Stimulated activated naive CD4-positive, alpha-beta T cell (primary cell): ENCODE measurements at regions not wholly inside any gene's neighbourhood (a gene's known extent, or its start where the extent isn't known, plus 50 kb on each side); places are given as distances from the start of the nearest gene placed in this dataset.

Source experiments
- DNase-seq, 6 experiments: peaks; one replicate each; lab custom pipeline; 2025; lab: John Stamatoyannopoulos, UW

GRCh38 chr2:57828221-57828620, 218.4 kb upstream of the VRK2 start:
- no peak for DNase-seq

- no peak for DNase-seq
Measured at GRCh38 chr2:57834666-57835065, 211.9 kb upstream of the VRK2 start.

GRCh38 chr2:57842531-57842930, 204.1 kb upstream of the VRK2 start:
- no peak for DNase-seq

- no peak for DNase-seq
Measured at GRCh38 chr2:57843158-57843557, 203.4 kb upstream of the VRK2 start.

GRCh38 chr2:57848723-57849122, 197.9 kb upstream of the VRK2 start:
- DNase-seq = no peak

- DNase-seq = no peak
Measured at GRCh38 chr2:57849843-57850242, 196.8 kb upstream of the VRK2 start.

GRCh38 chr2:57850415-57851130, 196.0 kb upstream of the VRK2 start:
- DNase-seq = no peak

- DNase-seq = no peak
Measured at GRCh38 chr2:57855212-57855611, 191.4 kb upstream of the VRK2 start.

GRCh38 chr2:57859755-57860154, 186.9 kb upstream of the VRK2 start:
- no peak for DNase-seq

- DNase-seq = no peak
Measured at GRCh38 chr2:57862153-57862552, 184.5 kb upstream of the VRK2 start.

- DNase-seq = no peak
Measured at GRCh38 chr2:57862727-57863126, 183.9 kb upstream of the VRK2 start.

GRCh38 chr2:57864926-57865325, 181.7 kb upstream of the VRK2 start:
- DNase-seq = no peak

- no peak for DNase-seq
Measured at GRCh38 chr2:57867730-57868129, 178.9 kb upstream of the VRK2 start.

GRCh38 chr2:57868619-57869139, 177.9 kb upstream of the VRK2 start:
- no peak for DNase-seq

- DNase-seq = no peak
Measured at GRCh38 chr2:57869758-57870344, 176.8 kb upstream of the VRK2 start.

- DNase-seq = no peak
Measured at GRCh38 chr2:57876313-57876712, 170.3 kb upstream of the VRK2 start.

GRCh38 chr2:57877811-57878170, 168.8 kb upstream of the VRK2 start:
- DNase-seq = no peak

- no peak for DNase-seq
Measured at GRCh38 chr2:57878171-57878865, 168.3 kb upstream of the VRK2 start.

GRCh38 chr2:57878866-57879210, 167.8 kb upstream of the VRK2 start:
- DNase-seq = no peak

- DNase-seq = no peak
Measured at GRCh38 chr2:57880446-57880845, 166.2 kb upstream of the VRK2 start.

GRCh38 chr2:57880967-57881366, 165.6 kb upstream of the VRK2 start:
- DNase-seq = no peak

- DNase-seq = no peak
Measured at GRCh38 chr2:57881998-57882888, 164.4 kb upstream of the VRK2 start.
